Stomach (tissue), 8 donors: ENCODE measurements at regions not wholly inside any gene's neighbourhood (a gene's known extent, or its start where the extent isn't known, plus 50 kb on each side); places are given as distances from the start of the nearest gene placed in this dataset.

Experiments
- DNase-seq, 2 donors: peaks; one replicate each; pipeline versions ENCODE4 v3.0.0 to v3.0.0-alpha.2; 2013 to 2019
- H3K27ac ChIP-seq, 5 donors: fragments of 200-600 bp in 4 of 5; sonication (generic) in 4 of 5; one replicate each; pipeline ENCODE4 v1.5.1; 2013 to 2019; ENCODE audit warnings: mild to moderate bottlenecking in 1 of 5, moderate library complexity in 1 of 5
- H3K27me3 ChIP-seq, 3 donors: fragments of 200-600 bp; sonication (generic); one replicate each; pipeline ENCODE4 v1.5.1; 2017 to 2019; ENCODE audit warnings: mixed run types in 1 of 3
- H3K36me3 ChIP-seq, 4 donors: fragments of 200-600 bp; sonication (generic); 1 replicate in 3 of 4; 2 replicates in 1 of 4; pipeline ENCODE4 v1.5.1; 2016 to 2019
- H3K4me1 ChIP-seq, 4 donors: fragments of 200-600 bp; sonication (generic); one replicate each; pipeline ENCODE4 v1.5.1; 2016 to 2019
- H3K4me3 ChIP-seq, 4 donors: fragments of 200-600 bp; sonication (generic) in 3 of 4; one replicate each; pipeline ENCODE4 v1.5.1; 2016 to 2019; ENCODE audit warnings: mild to moderate bottlenecking in 1 of 4
- H3K9me3 ChIP-seq, 4 donors: fragments of 200-600 bp; sonication (generic); one replicate each; pipeline ENCODE4 v1.5.1; 2016 to 2019
- EP300 ChIP-seq: sonication (generic); formaldehyde crosslinking; IDR thresholded peaks from one replicate; pipeline ENCODE4 v1.6.1; 2017; ENCODE audit warnings: antibody characterized with exemption
- POLR2A ChIP-seq, 4 donors: fragments of 450-650 bp; IDR thresholded peaks; one replicate each; pipeline ENCODE4 v1.6.1; 2016; ENCODE audit warnings: antibody characterized with exemption in 4 of 4, control low read depth in 2 of 4, mild to moderate bottlenecking in 1 of 4, moderate library complexity in 1 of 4
- POLR2AphosphoS5 ChIP-seq, 3 donors: sonication (generic); formaldehyde crosslinking; IDR thresholded peaks; one replicate each; pipeline ENCODE4 v1.6.1; 2016; ENCODE audit warnings: antibody characterized with exemption in 3 of 3
- WGBS, 5 donors: extraction: QIAGEN DNeasy Blood & Tissue Kit in 3 of 5; methylation state at CpG; one replicate each; pipeline versions ENCODE4 v1.1.5 to v1.1.7; 2013 to 2018; 5-methylcytosine and 5-hydroxymethylcytosine counted together
- intact Hi-C: fragments of 100-400 bp; cut with DNase I; formaldehyde crosslinking; loops from one replicate; pipeline ENCODE4 v1.15.1; 2023; ENCODE audit warnings: low total_unique reads
- TF ChIP-seq, protein P1 (sequence below), 7 experiments: fragments of 450-650 bp in 4 of 7; fragments of 200-600 bp in 3 of 7; sonication (generic) in 3 of 7; IDR thresholded peaks; one replicate each; pipeline ENCODE4 v1.5.1; 2016 to 2019; ENCODE audit warnings: antibody characterized with exemption in 7 of 7, control low read depth in 2 of 7, mild to moderate bottlenecking in 1 of 7
- donor health status: healthy with polysubstance abuse.
- donor health status: Bipolar disorder and iron deficiency.
- donor health status: healthy.

DNA sequence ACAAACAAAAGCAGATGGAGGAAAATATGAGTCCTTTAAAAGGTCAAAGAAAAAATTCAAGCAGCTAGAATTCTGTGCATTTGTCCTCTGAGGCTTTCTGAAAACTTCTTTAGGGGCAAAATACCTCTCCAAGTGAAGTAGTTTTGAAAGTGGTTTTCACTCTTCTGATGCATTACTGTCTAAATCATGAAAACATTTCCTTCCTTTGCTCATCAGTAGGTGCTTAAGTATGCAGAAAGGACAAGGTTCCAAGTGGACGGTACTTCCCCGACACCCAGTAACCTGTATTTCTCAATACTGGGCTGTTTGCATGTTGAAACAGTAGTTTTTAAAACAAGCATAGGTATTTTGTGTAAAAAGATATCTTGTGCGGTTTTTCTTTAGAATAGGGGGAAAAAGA, 189.1 kb upstream of the ERBB4 start:
- TF ChIP-seq POLR2A (IDR thresholded peaks at IDR 0.05) (no peak), POLR2AphosphoS5 (IDR thresholded peaks at IDR 0.05) (no peak), EP300 (no peak)
- TF ChIP-seq, protein P1, sequence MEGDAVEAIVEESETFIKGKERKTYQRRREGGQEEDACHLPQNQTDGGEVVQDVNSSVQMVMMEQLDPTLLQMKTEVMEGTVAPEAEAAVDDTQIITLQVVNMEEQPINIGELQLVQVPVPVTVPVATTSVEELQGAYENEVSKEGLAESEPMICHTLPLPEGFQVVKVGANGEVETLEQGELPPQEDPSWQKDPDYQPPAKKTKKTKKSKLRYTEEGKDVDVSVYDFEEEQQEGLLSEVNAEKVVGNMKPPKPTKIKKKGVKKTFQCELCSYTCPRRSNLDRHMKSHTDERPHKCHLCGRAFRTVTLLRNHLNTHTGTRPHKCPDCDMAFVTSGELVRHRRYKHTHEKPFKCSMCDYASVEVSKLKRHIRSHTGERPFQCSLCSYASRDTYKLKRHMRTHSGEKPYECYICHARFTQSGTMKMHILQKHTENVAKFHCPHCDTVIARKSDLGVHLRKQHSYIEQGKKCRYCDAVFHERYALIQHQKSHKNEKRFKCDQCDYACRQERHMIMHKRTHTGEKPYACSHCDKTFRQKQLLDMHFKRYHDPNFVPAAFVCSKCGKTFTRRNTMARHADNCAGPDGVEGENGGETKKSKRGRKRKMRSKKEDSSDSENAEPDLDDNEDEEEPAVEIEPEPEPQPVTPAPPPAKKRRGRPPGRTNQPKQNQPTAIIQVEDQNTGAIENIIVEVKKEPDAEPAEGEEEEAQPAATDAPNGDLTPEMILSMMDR (IDR thresholded peaks at IDR 0.05): no peak
- H3K27me3 ChIP-seq: no peaks in the 10 kb centered on the region
- H3K9me3 ChIP-seq: no peaks in the 10 kb centered on the region
- intact Hi-C loops: no loop called here
- DNase-seq: no peak
- H3K36me3 ChIP-seq: no peaks in the 10 kb centered on the region
- WGBS, 5 donors: 69 to 86% (median 72%) methylated on average over 3 of the region's 3 CpGs
- H3K27ac ChIP-seq: no peak overlapping the region
- H3K4me3 ChIP-seq: no peak overlapping the region
- H3K4me1 ChIP-seq: no peaks in the 10 kb centered on the region

DNA sequence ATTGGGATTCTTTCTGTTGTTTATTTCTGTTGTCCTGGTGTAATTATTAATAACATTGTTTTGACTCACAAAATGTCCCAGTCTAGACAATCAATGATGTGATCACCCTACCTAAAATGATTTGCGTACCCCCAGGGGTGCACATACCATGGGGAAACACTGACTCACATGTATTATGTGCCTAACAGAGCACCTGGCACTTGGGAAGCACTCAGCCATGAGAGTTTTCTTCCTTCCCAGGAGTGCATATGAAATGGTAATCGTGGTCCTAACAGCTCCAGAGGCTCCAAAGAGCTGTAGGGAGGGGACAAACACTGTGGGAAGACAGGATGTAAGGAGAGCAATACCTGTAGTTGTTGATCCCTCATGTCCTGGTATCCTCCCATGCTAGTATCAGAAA, 187.8 kb upstream of the ERBB4 start:
- WGBS, 5 donors: 38 to 60% (median 56%) methylated on average over 2 of the region's 2 CpGs

DNA sequence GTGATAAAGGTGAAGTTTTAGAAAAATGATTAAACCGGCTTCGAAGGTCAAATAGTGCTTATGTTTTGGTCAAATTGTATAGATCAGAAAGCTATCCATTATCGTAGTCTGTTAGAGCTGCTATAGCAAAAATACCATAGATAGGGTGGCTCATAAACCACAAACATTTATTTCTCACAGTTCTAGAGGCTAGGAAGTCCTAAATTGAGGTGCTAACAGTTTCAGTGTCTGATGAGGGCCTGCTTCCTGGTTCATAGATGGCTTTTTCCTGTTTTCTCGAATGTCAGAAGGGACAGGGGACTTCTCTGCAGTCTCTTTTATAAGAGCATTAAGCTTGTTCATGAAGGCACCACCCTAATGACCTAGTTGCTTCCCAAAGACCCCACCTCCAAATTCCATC, 186.6 kb upstream of the ERBB4 start:
- Histone ChIP-seq H3K9me3 (peaks cover 0 to 14% (median 10%) of the 10 kb centered on the region in 4 donors), H3K4me1 (no peaks in the 10 kb centered on the region), H3K36me3 (no peaks in the 10 kb centered on the region), H3K27me3 (no peaks in the 10 kb centered on the region), H3K27ac (no peak overlapping the region), H3K4me3 (no peak overlapping the region)
- intact Hi-C loops: no loop called here
- TF ChIP-seq POLR2AphosphoS5 (IDR thresholded peaks at IDR 0.05): no peak
- no peak for TF ChIP-seq EP300
- TF ChIP-seq POLR2A (IDR thresholded peaks at IDR 0.05): no peak
- TF ChIP-seq, protein P1 (IDR thresholded peaks at IDR 0.05): no peak
- DNase-seq: no peak
- WGBS, 5 donors: 67 to 81% (median 77%) methylated on average over 4 of the region's 4 CpGs

More for the DNA sequence above, 187.8 kb upstream of the ERBB4 start:
- no peak overlapping the region for H3K4me3 ChIP-seq
- no peaks in the 10 kb centered on the region for H3K4me1 ChIP-seq
- no peaks in the 10 kb centered on the region for H3K36me3 ChIP-seq
- H3K27me3 ChIP-seq: no peaks in the 10 kb centered on the region
- TF ChIP-seq EP300: no peak
- TF ChIP-seq POLR2A (IDR thresholded peaks at IDR 0.05): no peak
- TF ChIP-seq, protein P1 (IDR thresholded peaks at IDR 0.05): no peak
- no peak for TF ChIP-seq POLR2AphosphoS5 (IDR thresholded peaks at IDR 0.05)
- H3K9me3 ChIP-seq: peaks cover 0 to 7% (median 3%) of the 10 kb centered on the region in 4 donors
- intact Hi-C loops: no loop called here
- no peak overlapping the region for H3K27ac ChIP-seq
- DNase-seq: no peak

DNA sequence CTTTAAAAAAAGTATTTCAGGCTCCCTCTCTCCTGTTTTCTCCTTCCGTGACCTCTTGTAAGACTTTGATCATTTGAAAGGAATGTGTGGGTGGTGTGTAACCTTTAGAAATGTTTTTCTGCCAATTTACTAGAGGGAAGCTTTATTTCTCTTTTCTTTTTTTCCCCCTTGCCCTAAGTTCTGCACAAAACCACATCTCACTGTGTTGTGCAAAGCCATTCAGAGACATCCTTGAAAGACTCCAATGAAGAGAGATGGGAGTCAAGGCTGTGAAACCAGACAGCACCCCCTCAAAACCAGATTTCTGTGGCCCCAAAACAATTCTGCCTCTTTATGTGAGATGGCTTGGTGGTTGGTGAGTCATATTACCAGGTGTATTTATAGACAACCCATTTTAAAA, 184.6 kb upstream of the ERBB4 start:
- DNase-seq: no peak
- Histone ChIP-seq H3K9me3 (peaks cover 0 to 14% (median 10%) of the 10 kb centered on the region in 4 donors), H3K4me3 (no peak overlapping the region), H3K36me3 (no peaks in the 10 kb centered on the region), H3K4me1 (no peaks in the 10 kb centered on the region), H3K27ac (no peak overlapping the region), H3K27me3 (no peaks in the 10 kb centered on the region)
- TF ChIP-seq EP300: no peak
- TF ChIP-seq POLR2AphosphoS5 (IDR thresholded peaks at IDR 0.05): no peak
- no peak for TF ChIP-seq POLR2A (IDR thresholded peaks at IDR 0.05)
- TF ChIP-seq, protein P1 (IDR thresholded peaks at IDR 0.05): no peak
- intact Hi-C loops: no loop called here
- 65 to 83% (median 69%) methylated on average over 1 of the region's 1 CpG for WGBS, 5 donors
